Kidney tubule cell (primary cell): ENCODE measurements at regions not wholly inside any gene's neighbourhood (a gene's known extent, or its start where the extent isn't known, plus 50 kb on each side); places are given as distances from the start of the nearest gene placed in this dataset.

Source experiments
- DNase-seq: peaks from one replicate; pipeline ENCODE4 v3.0.0-alpha.2; 2018; ENCODE audit warnings: low spot score

DNA sequence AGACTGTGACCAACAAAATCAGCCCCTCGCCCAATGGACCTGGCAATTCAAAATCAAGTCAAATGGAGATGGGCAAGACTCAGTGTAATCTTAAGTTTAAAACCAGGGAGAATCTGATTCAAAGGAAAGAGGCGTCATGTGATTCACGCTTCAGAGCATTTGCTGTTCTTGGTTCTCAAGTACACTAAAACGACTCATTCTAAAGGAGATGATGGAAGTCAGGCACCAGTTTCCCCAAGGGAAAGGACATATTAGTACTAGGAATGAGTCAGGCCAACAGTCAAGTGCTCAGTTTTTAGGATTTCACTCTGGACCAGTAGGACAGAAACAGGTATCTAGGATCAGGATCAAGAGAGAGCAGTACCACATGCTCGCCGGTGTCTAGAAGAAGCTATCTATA is 429.6 kb downstream of the PLPP3 start:
- DNase-seq, result peak; percentile 63

DNA sequence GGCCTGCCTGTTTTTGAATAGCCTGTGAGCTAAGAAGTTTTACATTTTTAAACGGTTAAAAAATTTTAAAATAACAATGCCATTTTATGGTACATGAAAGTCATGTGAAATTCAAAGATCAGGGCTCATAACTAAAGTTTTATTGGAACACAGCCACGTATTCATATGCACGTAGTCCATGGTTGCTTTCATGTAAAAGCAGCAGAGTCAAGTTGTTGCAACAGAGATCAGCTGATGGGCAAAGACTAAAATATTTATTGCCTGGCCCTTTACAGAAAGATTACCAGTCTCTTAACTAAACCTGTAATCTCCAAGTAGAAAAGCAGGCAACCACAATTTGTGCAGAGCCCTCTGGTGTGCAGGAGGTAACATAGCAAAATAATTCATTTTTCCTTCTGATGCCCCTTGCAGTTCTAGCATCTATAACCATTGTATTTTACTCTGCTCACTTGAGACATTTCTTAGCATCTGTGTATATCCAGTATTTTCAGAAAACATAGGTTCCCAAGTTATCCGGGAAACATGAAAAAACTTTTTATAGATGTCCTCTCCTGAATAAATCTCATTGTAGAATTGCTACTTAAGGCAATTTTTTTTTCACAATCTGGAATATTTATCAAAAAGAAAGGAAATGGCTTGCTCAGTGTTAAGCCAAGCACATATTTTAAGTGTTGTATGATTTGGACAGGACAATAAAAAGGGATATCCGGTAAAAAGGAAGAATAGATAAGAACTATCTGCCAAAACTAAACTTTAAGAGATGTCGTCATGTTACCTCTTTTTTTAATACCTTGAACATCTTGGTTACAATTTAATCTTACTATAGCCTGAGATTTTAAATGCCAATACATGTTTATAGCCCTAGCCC is 430.8 kb downstream of the PLPP3 start:
- DNase-seq, result no peak

DNA sequence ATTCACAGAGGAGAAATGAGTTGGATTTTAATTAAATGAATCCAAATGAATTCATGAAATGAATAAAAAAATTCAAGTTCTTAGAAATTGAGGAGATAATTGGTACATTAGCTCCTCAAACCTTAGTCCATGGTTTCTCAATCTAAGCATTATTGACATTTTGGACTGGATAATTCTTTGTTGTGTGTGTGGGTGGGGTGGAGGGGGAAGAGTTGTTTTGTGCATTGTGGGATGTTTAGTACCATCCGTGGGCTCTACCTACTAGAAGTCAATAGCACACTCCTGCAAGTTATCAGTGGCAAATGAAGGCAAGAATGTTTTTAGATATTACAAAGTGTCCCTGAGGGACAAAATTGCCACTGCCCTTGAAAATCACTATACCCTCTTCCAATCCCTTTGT is 431.9 kb downstream of the PLPP3 start:
- no peak for DNase-seq

DNA sequence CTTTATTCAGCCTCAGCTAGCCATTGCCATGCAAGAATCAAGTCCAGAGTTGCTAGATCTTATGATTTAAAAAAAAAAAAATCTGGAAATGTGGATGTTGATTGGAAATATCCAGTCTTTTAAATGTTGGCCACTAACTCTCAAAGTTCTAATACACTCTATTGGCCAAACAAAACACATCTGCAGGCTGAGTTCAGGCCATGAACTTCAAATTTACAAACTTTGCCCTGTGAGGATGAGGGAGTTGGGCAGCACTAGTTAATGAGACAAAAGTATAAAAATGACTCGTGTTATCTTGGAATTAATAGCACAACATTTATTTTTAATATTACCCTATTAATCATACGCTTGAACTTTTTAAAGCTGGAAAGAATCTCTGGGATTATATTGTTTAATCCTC is 432.3 kb downstream of the PLPP3 start:
- no peak for DNase-seq

DNA sequence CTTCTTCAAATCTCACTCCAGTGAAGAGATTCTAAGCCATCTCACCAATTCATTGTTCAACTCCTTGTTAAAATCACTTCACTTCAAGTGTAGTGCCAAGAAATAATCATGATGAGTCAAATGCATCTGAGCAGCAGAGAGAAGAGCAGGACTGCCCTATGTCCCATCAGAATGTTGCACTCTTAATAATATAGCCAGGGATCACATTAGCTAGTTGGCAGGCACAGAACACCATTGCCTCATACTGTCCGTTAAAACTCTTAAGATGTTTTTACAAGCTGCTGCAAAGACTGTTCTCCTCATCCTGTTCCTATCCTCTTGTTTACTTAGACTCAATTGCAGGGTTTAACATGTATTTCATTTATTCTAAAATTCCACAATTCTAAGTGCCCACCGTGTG is 432.9 kb downstream of the PLPP3 start:
- DNase-seq, result no peak

DNA sequence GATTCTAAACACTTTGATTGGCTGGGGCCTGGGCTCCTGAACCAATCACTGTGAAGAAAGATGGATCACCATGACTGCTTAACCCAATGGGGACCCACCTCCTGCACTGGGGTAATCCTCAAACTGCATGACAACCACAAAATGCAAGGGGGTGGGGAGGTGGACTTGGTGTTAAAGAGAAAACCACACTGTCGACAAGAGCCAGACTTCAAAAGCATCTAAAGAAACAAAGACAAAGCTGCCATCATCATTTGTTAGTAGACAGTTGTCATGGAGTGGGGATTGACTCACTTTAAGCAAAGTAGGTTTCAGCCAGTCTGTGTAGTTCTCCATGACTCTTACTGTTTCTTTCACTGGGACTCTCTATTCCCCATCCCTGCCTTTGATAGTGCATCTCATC is 433.8 kb downstream of the PLPP3 start:
- DNase-seq, result no peak

DNA sequence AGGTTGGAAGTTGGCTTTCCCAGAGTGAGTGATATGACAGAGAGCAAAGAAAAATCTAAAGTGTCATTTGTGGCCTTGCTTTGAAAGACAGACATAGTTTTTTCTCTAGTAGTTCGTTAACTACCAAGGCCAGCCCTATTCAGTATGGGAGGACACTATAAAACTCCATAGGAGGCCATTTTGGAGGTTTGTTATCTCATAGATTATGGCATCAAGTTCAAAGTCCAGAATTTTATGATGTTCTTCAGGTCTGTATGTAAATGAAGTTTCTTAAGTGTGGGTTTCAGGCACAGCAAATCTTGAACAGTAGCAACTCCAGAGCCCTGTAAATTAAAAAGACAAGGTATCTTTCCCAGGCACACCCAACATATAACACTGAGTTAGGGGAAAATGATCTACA is 437.1 kb downstream of the PLPP3 start:
- DNase-seq, result no peak

DNA sequence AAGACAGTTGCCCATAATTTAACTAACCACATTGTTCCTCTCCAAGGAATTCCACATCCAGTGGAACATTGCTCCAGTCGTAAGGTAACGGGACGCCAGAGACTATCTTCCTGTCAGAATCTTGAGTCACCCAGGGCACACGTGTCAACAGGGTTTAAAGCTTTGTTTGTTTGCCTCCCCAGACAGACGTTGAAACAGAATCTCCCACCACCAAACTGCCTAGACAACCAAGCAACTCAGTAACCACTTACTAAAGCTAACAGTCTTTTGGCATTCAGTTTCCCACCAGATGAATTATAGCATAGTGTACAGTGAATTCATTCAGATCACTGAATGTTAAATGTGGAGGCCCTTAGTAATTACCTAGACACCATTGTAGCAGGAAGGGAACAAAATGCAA is 439.5 kb downstream of the PLPP3 start:
- no peak for DNase-seq

DNA sequence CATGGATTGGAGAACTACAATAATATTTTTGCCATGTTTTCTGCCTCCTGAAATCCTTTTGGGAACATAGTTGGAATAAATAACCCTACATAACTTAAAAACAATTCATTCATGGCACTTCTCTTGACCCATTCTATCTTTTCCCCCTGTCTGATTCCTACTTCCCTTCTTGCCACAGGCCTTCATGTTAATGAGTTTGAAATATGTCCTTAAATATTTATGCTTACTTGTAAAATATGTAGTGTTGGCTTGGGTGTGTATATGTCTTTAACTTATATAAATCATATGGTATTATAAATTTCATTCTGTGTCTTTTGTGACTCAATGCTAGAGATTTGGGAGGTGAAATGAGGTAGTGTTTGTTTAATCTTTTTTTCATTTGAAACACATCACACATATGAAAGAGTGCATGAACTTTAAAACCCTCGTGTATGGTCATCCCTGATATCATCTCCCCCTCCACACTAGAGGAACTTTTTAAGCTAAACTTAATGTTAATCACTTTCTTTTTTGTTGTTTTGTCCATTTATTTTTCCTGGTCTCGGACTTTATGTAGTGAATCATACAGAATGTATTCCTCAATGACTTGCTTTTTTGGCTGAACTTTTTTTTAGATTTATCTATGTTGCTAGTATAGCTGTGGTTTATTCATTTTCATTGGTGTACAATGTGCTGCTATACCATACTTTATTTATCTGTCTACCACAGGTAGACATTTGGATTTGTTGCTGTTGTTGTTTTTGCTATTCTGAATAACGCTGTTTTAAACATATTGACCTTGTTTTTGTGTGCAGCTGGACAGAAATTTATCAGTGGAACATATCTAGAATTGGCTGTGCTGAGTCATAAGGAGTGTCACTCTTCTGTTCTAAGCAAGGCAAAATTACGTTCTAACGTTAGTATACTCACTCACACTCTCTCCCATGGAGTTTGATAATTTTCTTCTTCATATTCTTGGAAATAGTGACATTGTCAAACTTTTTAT is 441.6 kb downstream of the PLPP3 start:
- DNase-seq, result no peak

DNA sequence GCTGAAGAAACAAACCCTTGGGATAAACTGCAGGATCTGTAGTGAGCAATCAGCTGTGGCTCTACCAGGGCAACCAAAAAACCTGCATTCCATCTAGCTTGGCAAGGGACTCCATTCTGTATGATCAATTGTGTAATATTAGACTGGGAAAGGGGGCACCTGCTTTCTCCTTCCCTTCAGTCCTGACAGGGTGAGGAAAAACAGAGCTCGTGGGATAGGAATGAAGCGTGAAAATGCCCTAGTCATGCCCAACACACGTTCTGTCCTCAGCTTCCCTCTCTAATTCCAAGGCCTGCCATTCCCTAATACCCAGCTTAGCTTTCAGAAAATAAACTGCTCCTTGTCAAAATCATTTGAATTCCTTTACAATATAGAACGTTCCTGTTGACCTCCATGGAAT is 442.3 kb downstream of the PLPP3 start:
- DNase-seq, result no peak

DNA sequence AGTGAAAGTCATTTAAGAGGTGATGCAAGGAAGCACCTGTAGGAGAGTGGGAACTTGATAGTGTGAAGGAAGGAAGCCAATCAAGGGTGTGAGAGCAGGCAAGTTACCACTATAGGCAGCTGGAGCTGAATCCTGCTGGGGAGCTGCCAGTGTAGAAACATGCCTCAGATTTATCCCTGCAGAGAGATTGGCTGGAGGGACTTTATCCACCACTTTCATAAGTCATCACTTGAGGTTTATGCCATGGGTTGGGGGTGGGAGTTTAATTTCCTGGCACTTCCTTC is 443.6 kb downstream of the PLPP3 start:
- no peak for DNase-seq

DNA sequence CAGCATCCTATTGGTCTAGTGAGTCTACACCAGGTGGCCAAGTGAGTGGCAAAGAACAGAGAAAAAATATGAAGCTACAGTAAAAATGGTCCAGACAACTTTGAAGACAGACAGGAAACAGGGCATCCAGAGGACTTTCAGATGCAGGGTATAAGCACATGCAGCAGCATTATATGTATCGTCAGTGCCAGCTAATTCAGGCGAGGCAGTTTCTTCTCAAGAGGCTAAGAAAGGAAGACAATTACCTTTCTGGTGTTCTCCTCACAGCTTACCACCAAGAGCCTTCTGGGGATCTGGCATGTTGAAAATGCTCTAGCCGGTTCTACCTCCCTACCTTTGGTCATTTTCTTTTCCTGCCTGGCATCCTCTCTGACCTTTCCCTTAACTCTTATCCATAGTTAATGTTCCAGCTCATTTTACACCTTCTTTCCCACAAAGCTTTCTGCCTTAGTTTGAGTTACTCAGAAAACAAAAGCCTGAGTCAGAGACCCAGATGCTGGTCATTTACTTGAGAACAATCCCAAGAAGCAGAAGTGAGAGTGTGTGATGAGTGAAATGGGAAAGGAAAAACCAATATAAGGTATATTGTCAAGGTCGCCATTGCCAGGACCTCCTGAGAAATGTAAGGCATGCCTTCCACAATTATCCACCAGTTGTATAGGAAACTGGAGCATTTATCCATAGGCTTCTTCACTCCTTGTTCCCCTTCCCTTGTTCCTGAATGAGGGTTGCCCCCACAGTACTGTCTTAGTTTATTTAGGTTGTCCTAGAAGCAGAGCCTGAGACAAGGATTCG is 444.1 kb downstream of the PLPP3 start:
- peak; percentile 80 for DNase-seq

DNA sequence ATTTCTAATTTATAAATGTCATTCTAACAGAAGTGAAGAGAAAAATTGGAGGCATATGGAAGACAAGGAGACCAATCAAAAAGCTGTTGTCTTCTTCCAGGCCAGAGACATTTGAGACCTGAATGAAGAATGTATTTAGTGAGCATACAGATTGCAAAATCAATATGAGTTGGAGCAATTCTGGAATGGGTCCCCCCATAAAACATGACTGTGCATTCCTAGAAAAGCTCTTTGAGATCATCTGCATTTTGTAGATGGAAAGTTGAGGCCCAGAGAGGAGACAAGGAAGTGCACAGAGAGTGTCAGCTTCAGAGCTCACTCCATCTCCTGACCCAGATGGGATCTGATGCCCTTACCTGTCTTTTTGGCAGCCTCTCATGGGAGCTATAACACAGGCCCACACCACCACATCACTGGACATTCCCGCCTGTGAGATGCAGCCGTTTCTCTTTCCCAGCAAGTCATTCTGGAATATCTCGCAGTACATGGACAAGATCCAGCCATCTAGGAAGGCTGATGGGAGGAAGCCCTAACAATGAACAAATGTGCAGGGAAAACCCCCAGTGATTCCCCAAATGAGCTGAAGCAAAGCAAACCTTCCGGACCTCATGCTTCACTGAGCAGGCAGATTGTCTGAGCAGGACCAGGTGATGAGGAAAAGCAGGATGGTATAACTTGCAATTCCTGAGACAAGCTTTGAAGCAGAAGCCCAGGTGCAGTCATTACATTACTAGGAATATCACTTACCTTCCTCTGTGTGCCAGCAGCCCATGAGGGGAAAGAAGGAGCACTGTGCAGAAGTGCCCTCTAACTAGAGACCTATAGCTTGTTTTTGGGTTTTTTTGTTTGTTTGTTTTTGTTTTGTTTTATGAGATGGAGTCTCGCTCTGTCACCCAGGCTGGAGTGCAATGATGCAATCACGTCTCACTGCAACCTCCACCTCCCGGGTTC is 445.6 kb downstream of the PLPP3 start:
- DNase-seq, result peak; percentile 93

DNA sequence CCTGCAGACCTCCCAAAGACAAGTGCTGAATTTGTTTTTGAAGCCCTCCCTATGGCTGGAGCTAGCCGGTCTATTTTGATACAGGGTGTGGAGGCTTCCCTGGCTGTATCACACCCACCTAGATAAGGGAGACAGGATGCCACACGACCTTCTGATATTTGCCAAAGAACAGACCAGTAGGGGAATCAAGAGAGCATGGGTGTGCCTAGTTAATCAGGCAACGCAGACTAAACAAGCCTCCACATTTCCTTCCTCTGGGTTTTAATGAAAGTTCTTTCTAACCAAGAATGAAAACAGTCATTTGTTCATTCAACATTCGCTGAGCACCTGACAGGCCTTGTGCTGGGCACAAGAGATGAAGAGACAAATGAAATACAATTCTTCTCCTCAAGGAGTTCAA is 446.8 kb downstream of the PLPP3 start:
- no peak for DNase-seq

DNA sequence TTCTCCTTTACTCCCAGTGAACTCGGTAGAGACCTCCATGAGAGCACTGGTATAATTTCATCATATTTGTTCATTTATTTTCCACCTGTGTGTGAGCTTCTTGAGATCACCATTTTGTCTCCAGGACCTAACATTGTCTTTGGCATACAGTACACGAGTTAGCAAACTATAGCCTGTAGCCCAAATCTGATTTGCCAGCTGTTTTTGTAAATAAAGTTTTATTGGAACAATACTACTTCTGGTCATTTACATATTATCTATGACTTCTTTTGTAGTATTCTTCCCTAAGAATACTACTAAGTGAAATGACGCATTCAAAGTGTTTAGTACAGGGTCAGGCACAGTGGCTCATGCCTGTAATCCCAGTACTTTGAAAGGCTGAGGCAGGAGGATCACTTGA is 449.5 kb downstream of the PLPP3 start:
- no peak for DNase-seq

DNA sequence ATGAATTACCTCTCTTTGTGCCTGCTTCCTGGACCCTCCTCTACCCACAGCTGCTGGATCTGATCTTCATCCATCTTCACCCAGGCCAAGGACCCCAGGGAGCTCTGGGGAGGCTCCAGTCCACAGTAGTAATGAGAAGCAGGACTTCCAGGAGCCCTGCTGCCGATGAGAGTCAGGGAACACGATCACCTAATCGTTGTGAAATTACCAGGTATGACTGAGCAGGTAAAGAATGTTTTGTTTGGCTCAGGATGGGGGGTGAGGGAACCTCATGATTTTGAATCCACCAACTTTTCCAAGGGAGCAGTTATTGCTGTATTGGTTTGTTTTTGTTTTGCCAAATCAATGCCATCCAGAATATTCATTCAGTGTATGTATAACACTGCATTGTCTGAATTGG is 454.0 kb downstream of the PLPP3 start:
- peak; percentile 64 for DNase-seq

DNA sequence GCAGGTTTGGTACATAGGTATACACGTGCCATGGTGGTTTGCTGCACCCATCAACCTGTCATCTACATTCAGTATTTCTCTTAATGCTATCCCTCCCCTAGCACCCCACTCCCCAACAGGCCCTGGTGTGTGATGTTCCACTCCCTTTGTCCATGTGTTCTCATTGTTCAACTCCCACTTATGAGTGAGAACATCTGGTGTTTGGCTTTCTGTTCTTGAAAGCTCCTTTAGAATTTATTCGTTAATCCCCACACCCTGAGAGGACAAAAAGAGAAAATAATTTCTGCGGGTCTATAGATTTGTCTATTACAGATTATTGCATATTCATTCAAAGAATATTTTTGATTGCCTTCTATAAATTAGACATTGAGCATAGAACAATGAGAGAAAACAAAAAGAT is 455.5 kb downstream of the PLPP3 start:
- no peak for DNase-seq

DNA sequence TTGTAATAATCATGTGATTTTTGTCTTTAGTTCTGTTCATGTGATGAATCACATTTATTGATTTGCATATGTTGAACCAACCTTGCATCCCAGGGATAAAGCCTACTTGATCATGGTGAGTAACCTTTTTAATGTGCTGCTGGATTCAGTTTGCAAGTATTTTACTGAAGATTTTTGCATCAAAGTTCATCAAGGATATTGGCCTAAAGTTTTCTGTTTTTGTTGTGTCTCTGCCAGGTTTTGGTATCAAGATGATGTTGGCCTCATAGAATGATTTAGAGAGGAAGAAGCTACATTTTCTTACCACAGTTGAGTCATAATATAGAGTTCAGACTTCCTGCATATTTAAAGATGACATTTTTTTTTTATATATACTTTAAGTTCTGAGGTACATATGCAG is 455.9 kb downstream of the PLPP3 start:
- peak; percentile 55 for DNase-seq

DNA sequence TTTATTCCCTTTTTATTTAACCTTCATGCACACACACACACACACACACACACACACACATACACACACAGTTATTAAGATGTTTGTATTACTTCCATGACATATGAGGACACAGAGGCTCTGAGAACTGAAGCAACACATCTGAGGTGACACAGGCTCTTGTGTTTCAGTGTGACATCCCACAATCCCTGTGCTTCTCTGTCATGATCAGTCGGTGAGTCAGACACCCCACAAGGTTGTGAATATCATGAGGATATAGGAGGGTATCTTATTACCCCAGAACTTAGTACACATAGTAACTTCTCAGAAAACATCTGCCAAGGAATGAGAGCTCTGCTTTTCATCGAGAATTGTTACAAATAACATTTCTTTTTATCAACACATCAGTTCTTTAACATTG is 459.3 kb downstream of the PLPP3 start:
- peak; percentile 56 for DNase-seq

DNA sequence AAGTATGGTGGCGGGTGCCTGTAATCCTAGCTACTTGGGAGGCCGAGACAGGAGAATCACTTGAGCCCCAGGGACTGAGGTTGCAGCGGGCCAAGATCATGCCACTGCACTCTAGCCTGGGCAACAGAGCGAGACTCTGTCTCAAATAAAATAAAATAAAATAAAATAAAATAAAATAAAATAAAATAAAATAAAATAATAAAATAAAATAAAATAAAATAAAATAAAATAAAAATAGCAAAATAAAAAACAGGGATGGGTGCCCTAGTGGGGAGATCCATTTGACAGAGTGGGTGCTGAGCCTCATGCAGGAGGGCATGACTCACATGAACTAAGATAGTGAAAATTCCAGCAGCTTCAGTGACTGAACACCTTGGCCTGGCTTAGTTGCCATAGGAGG is 460.7 kb downstream of the PLPP3 start:
- peak; percentile 9 for DNase-seq

DNA sequence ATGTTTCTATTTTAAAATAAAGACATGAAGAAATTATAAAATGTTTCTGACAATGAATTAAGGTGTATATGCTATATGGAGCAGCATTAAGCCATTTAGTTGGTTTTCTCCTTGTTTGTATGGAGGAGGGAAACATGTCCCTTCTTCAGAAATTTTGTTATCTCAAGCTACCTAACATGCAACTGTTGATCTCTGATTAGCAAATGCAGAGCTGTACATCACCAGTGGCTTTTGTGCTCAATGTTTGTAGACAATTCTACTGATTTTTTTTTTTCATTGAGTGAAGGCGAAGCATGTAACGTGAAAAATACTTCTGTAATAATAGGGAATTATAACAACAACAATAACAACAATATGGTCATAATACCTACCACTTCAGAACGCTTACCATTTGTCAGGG is 463.7 kb downstream of the PLPP3 start:
- DNase-seq, result no peak
